ENCODE measurements at regions not wholly inside any gene's neighbourhood (a gene's known extent, or its start where the extent isn't known, plus 50 kb on each side); places are given as distances from the start of the nearest gene placed in this dataset.
"Not testable (repeated sequence)": the region's sequence is repeated elsewhere in the genome, so short reads cannot be mapped to it uniquely, and the experiment has no call there.

- Mint-ChIP-seq H3K27me3 (peaks cover 10% of the 10 kb centered on the region), H3K4me1 (no peaks in the 10 kb centered on the region), H3K9me3 (peaks cover 2% of the 10 kb centered on the region), H3K4me3 (no peak overlapping the region), H3K36me3 (no peaks in the 10 kb centered on the region), H3K27ac (no peak overlapping the region)
- POLR2A ChIA-PET = no interaction called here
- no peak for ATAC-seq (ENCODE audit: low read depth)
- DNase-seq = no peak
These were observed 384.0 kb upstream of the TPM1 start for GRCh38 chr15:62658498-62658897.

GRCh38 chr15:62663547-62663946 is 379.0 kb upstream of the TPM1 start:
- POLR2A ChIA-PET = no interaction called here
- no peaks in the 10 kb centered on the region for H3K36me3 Mint-ChIP-seq
- H3K9me3 Mint-ChIP-seq = no peaks in the 10 kb centered on the region

GRCh38 chr15:62665449-62665848 is 377.1 kb upstream of the TPM1 start:
- H3K36me3 Mint-ChIP-seq = no peaks in the 10 kb centered on the region
- no peak overlapping the region for H3K4me3 Mint-ChIP-seq
- H3K27ac Mint-ChIP-seq = no peak overlapping the region
- no peaks in the 10 kb centered on the region for H3K9me3 Mint-ChIP-seq
- POLR2A ChIA-PET = no interaction called here
- no peak for DNase-seq
- no peak for ATAC-seq (ENCODE audit: low read depth)
- H3K4me1 Mint-ChIP-seq = no peaks in the 10 kb centered on the region
- peaks cover 10% of the 10 kb centered on the region for H3K27me3 Mint-ChIP-seq

More at GRCh38 chr15:62663547-62663946, 379.0 kb upstream of the TPM1 start:
- Mint-ChIP-seq H3K4me1 (no peaks in the 10 kb centered on the region), H3K27ac (no peak overlapping the region), H3K27me3 (peaks cover 10% of the 10 kb centered on the region), H3K4me3 (no peak overlapping the region)
- ATAC-seq (ENCODE audit: low read depth) (no peak), DNase-seq (no peak)

GRCh38 chr15:62666046-62666445 is 376.5 kb upstream of the TPM1 start:
- no peaks in the 10 kb centered on the region for H3K4me1 Mint-ChIP-seq
- ATAC-seq (ENCODE audit: low read depth) (no peak), DNase-seq (no peak)
- H3K27ac Mint-ChIP-seq = no peak overlapping the region
- POLR2A ChIA-PET = no interaction called here
- no peaks in the 10 kb centered on the region for H3K36me3 Mint-ChIP-seq
- H3K4me3 Mint-ChIP-seq = no peak overlapping the region
- H3K27me3 Mint-ChIP-seq = peaks cover 10% of the 10 kb centered on the region
- no peaks in the 10 kb centered on the region for H3K9me3 Mint-ChIP-seq

GRCh38 chr15:62672268-62672667 is 370.3 kb upstream of the TPM1 start:
- Mint-ChIP-seq H3K36me3 (no peaks in the 10 kb centered on the region), H3K27me3 (peaks cover 5% of the 10 kb centered on the region), H3K4me1 (no peaks in the 10 kb centered on the region), H3K4me3 (no peak overlapping the region), H3K27ac (no peak overlapping the region), H3K9me3 (no peaks in the 10 kb centered on the region)
- ATAC-seq (ENCODE audit: low read depth) (no peak), DNase-seq (no peak)
- POLR2A ChIA-PET = no interaction called here

GRCh38 chr15:62676891-62677290 is 365.7 kb upstream of the TPM1 start:
- no peak overlapping the region for H3K27ac Mint-ChIP-seq
- H3K27me3 Mint-ChIP-seq = peaks cover 5% of the 10 kb centered on the region
- POLR2A ChIA-PET = no interaction called here
- no peaks in the 10 kb centered on the region for H3K36me3 Mint-ChIP-seq
- no peak overlapping the region for H3K4me3 Mint-ChIP-seq
- DNase-seq (no peak), ATAC-seq (ENCODE audit: low read depth) (no peak)
- no peaks in the 10 kb centered on the region for H3K4me1 Mint-ChIP-seq
- no peaks in the 10 kb centered on the region for H3K9me3 Mint-ChIP-seq

- Mint-ChIP-seq H3K36me3 (no peaks in the 10 kb centered on the region), H3K9me3 (no peaks in the 10 kb centered on the region), H3K27ac (no peak overlapping the region), H3K27me3 (no peaks in the 10 kb centered on the region), H3K4me1 (no peaks in the 10 kb centered on the region), H3K4me3 (no peak overlapping the region)
- DNase-seq = no peak
- no peak for ATAC-seq (ENCODE audit: low read depth)
- POLR2A ChIA-PET = no interaction called here
These were observed 360.3 kb upstream of the TPM1 start for GRCh38 chr15:62681939-62682896.

GRCh38 chr15:62683192-62683591 is 359.4 kb upstream of the TPM1 start:
- H3K9me3 Mint-ChIP-seq; H3K27ac Mint-ChIP-seq; POLR2A ChIA-PET; ATAC-seq (ENCODE audit: low read depth); H3K27me3 Mint-ChIP-seq; H3K4me3 Mint-ChIP-seq; H3K36me3 Mint-ChIP-seq; DNase-seq; H3K4me1 Mint-ChIP-seq: not testable (repeated sequence)

- POLR2A ChIA-PET = no interaction called here
- Mint-ChIP-seq H3K4me1 (no peaks in the 10 kb centered on the region), H3K9me3 (no peaks in the 10 kb centered on the region), H3K36me3 (no peaks in the 10 kb centered on the region), H3K27ac (no peak overlapping the region), H3K27me3 (no peaks in the 10 kb centered on the region), H3K4me3 (no peak overlapping the region)
- ATAC-seq (ENCODE audit: low read depth) = no peak
- DNase-seq = no peak
These were observed 358.3 kb upstream of the TPM1 start for GRCh38 chr15:62684123-62684808.

- DNase-seq (no peak), ATAC-seq (ENCODE audit: low read depth) (no peak)
- H3K27me3 Mint-ChIP-seq = no peaks in the 10 kb centered on the region
- no peak overlapping the region for H3K4me3 Mint-ChIP-seq
- POLR2A ChIA-PET = no interaction called here
- no peak overlapping the region for H3K27ac Mint-ChIP-seq
- H3K4me1 Mint-ChIP-seq = no peaks in the 10 kb centered on the region
- no peaks in the 10 kb centered on the region for H3K9me3 Mint-ChIP-seq
- no peaks in the 10 kb centered on the region for H3K36me3 Mint-ChIP-seq
These were observed 351.5 kb upstream of the TPM1 start for GRCh38 chr15:62691008-62691407.

GRCh38 chr15:62697636-62698035 is 344.9 kb upstream of the TPM1 start:
- no peak overlapping the region for H3K4me3 Mint-ChIP-seq
- H3K27ac Mint-ChIP-seq = no peak overlapping the region
- ATAC-seq (ENCODE audit: low read depth) = no peak
- no peaks in the 10 kb centered on the region for H3K27me3 Mint-ChIP-seq
- H3K36me3 Mint-ChIP-seq = no peaks in the 10 kb centered on the region
- H3K9me3 Mint-ChIP-seq = no peaks in the 10 kb centered on the region
- no peak for DNase-seq
- POLR2A ChIA-PET = no interaction called here
- no peaks in the 10 kb centered on the region for H3K4me1 Mint-ChIP-seq

GRCh38 chr15:62698646-62699045 is 343.9 kb upstream of the TPM1 start:
- DNase-seq (no peak), ATAC-seq (ENCODE audit: low read depth) (no peak)
- no peaks in the 10 kb centered on the region for H3K36me3 Mint-ChIP-seq
- no peak overlapping the region for H3K27ac Mint-ChIP-seq
- no peak overlapping the region for H3K4me3 Mint-ChIP-seq
- H3K27me3 Mint-ChIP-seq = no peaks in the 10 kb centered on the region
- H3K9me3 Mint-ChIP-seq = no peaks in the 10 kb centered on the region
- no peaks in the 10 kb centered on the region for H3K4me1 Mint-ChIP-seq
- POLR2A ChIA-PET = no interaction called here

- POLR2A ChIA-PET = no interaction called here
- Mint-ChIP-seq H3K27me3 (peaks cover 2% of the 10 kb centered on the region), H3K27ac (no peak overlapping the region), H3K36me3 (no peaks in the 10 kb centered on the region), H3K4me3 (no peak overlapping the region), H3K4me1 (no peaks in the 10 kb centered on the region), H3K9me3 (no peaks in the 10 kb centered on the region)
- ATAC-seq (ENCODE audit: low read depth) (no peak), DNase-seq (no peak)
These were observed 336.2 kb upstream of the TPM1 start for GRCh38 chr15:62706317-62706716.

- Mint-ChIP-seq H3K4me1 (no peaks in the 10 kb centered on the region), H3K4me3 (no peak overlapping the region), H3K9me3 (no peaks in the 10 kb centered on the region), H3K27ac (no peak overlapping the region), H3K27me3 (peaks cover 2% of the 10 kb centered on the region), H3K36me3 (no peaks in the 10 kb centered on the region)
- ATAC-seq (ENCODE audit: low read depth) (no peak), DNase-seq (no peak)
- POLR2A ChIA-PET = no interaction called here
These were observed 334.1 kb upstream of the TPM1 start for GRCh38 chr15:62708470-62708869.
